KG1 (cell line): ENCODE measurements at regions not wholly inside any gene's neighbourhood (a gene's known extent, or its start where the extent isn't known, plus 50 kb on each side); places are given as distances from the start of the nearest gene placed in this dataset.

Experiments
- DNase-seq: peaks from one replicate; lab custom pipeline; 2025; lab: John Stamatoyannopoulos, UW

- DNase-seq = no peak
Measured at GRCh38 chrX:45306794-45307193, 106.1 kb upstream of the DIPK2B start.

- no peak for DNase-seq
Measured at GRCh38 chrX:45300638-45301037, 100.0 kb upstream of the DIPK2B start.

DNA sequence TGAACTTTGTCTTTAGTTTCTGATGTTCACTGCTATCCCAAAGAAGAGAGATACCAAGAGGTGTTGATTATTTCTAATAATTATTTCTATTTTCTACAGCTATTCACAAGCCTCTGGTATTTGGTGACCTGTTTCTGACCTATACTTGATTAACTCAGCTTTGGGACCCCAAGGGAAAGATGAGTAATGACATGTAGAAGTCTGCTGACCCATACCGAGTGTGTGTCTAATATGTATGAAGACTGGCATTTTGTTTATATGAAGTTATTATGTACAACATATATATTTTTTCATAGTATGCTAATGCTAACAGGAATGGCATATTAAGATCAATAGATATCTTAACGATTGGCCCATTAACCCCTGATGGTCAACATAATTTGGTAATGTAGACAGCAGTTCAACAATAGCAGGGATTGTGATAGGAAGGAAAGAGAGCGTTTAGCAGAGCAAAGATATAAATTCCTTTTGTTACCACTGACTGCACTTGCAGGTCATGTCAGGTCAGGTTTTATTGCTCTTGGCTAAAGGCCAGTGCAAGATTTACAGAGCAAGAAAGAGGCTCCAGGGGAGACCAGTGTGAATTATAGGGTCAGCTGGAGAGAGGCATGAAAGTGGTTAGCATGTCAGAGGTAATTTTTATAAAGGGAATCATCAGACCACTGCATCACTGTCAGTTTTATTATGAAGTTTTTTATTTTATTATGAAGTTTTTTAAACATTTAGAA is 94.7 kb upstream of the DIPK2B start:
- no peak for DNase-seq

GRCh38 chrX:45274576-45274975 is 73.9 kb upstream of the DIPK2B start:
- DNase-seq = no peak

DNA sequence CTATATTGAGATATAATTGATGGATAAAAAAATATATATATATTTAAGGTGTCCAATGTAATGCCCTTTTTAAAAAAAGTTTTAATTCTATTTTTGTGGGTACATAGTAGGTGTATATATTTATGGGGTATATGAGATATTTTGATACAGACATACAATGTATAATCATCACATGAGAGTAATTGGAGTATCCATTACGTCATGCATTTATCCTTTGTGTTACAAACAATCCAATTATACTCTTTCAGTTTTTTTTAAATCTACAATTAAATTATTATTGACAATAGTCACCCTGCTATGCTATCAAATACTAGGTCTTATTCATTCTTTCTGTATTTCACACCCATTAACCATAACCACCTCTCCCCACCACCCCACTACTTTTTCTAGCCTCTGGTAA is 66.3 kb upstream of the DIPK2B start:
- no peak for DNase-seq

- no peak for DNase-seq
Measured at GRCh38 chrX:45266456-45266855, 65.8 kb upstream of the DIPK2B start.

GRCh38 chrX:45264865-45265264 is 64.2 kb upstream of the DIPK2B start:
- no peak for DNase-seq

DNA sequence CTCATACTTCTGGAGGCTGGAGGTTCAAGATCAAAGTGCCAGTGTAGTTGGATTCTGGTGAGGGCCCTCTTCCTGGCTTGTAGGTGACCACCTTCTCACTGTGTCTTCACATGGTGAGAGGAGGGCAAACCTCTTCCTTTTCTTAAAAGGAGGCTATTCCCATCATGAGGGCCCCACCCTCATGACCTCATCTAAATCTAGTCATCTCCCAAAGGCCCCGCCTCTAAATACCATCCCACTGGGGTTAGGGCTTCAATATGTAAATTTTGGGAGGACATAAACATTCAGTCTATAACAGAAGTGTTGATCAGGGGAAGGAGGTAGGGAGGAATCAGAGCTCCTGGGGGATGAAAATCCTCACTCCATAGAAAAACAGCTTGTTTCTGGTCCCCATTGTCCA is 60.8 kb upstream of the DIPK2B start:
- no peak for DNase-seq

DNA sequence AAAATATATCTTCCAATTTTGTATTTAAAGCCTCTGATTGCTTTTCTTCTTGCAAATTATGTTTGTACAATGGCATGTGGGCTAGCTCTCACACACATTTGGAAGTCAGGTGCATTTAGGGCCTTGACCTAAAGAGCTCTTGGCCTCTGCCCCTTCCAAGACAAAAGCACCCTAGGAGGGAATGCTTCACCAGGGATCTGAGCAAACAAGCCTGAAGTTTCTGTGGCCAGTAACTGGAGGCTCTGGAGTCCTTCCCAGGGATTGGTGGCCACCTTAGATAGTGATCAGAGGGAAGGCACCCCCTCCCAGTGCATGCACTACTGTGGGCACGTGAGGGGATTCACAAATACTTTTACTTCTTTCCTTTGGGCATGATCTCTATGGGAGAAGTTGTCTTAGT is 60.3 kb upstream of the DIPK2B start:
- no peak for DNase-seq

DNA sequence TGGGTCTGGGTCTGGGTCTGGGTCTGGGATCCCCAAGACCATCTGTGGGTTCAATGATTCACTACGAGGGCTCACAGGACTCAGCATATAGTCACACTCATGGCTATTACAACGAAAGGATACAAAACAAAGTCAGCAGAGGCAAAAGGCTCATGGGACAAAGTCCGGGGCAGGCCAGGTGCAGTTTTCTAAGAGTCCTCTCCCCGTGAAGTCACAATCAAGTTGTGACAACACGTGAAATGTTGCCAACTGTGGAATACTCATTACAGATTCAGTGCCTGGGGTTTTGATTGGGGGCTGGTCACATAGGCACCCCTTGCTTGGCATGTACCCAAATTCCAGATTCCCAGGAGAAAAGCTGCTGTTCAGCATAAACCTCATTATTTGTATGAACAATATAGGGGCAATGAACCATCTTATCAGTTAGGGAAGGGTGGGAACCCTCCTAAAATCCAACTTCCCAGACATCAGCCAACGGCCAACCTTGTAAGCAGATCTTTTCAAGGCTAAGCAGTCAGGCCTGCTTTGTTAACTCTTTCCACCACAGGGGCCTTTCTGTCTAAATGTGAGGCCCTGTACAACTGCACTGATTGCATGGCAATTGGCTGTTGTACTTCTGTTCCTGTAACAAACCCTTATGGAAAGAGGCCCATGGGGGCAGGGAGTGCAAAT is 58.2 kb upstream of the DIPK2B start:
- no peak for DNase-seq
